ENCODE measurements at regions not wholly inside any gene's neighbourhood (a gene's known extent, or its start where the extent isn't known, plus 50 kb on each side); places are given as distances from the start of the nearest gene placed in this dataset.

GRCh38 chr7:38027884-38028455 is 107.5 kb downstream of the EPDR1 start:
- TF ChIP-seq EZH2phosphoT487 (IDR thresholded peaks at IDR 0.05; ENCODE audit: borderline replicate concordance, low read length) (no peak), CTCF (IDR thresholded peaks at IDR 0.05; ENCODE audit: low read depth, low read length, poor library complexity, severe bottlenecking) (no peak)
- Histone ChIP-seq H3K36me3 (ENCODE audit: control insufficient read depth, low read length) (no peaks in the 10 kb centered on the region), H3K4me1 (ENCODE audit: control insufficient read depth, low read length) (no peaks in the 10 kb centered on the region), H3K9me3 (ENCODE audit: control insufficient read depth, insufficient read depth, low read length) (no peaks in the 10 kb centered on the region), H3K27ac (ENCODE audit: low read depth, low read length) (no peak overlapping the region), H3K4me3 (ENCODE audit: low read length) (no peak overlapping the region), H3K27me3 (ENCODE audit: control insufficient read depth, low read length) (no peaks in the 10 kb centered on the region), H3K4me2 (ENCODE audit: low read length) (no peak overlapping the region), H3F3A (ENCODE audit: control insufficient read depth, insufficient read depth) (no peaks in the 10 kb centered on the region), H4K20me1 (ENCODE audit: control insufficient read depth, insufficient read depth, low read depth, low read length) (no peaks in the 10 kb centered on the region), H3K79me2 (ENCODE audit: control insufficient read depth, low read length) (no peaks in the 10 kb centered on the region), H3K9me2 (replicated peaks; ENCODE audit: control insufficient read depth, low read length) (no peaks in the 10 kb centered on the region)

- Histone ChIP-seq H3K9me2 (replicated peaks; ENCODE audit: control insufficient read depth, low read length) (no peaks in the 10 kb centered on the region), H3K4me1 (ENCODE audit: control insufficient read depth, low read length) (no peaks in the 10 kb centered on the region), H3K4me2 (ENCODE audit: low read length) (no peak overlapping the region), H3F3A (ENCODE audit: control insufficient read depth, insufficient read depth) (no peaks in the 10 kb centered on the region), H3K36me3 (ENCODE audit: control insufficient read depth, low read length) (no peaks in the 10 kb centered on the region), H3K27ac (ENCODE audit: low read depth, low read length) (no peak overlapping the region), H3K79me2 (ENCODE audit: control insufficient read depth, low read length) (no peaks in the 10 kb centered on the region), H3K9me3 (ENCODE audit: control insufficient read depth, insufficient read depth, low read length) (no peaks in the 10 kb centered on the region), H3K4me3 (ENCODE audit: low read length) (no peak overlapping the region), H3K27me3 (ENCODE audit: control insufficient read depth, low read length) (no peaks in the 10 kb centered on the region), H4K20me1 (ENCODE audit: control insufficient read depth, insufficient read depth, low read depth, low read length) (no peaks in the 10 kb centered on the region)
- no peak for TF ChIP-seq EZH2phosphoT487 (IDR thresholded peaks at IDR 0.05; ENCODE audit: borderline replicate concordance, low read length)
- TF ChIP-seq CTCF (IDR thresholded peaks at IDR 0.05; ENCODE audit: low read depth, low read length, poor library complexity, severe bottlenecking): no peak
Measured at GRCh38 chr7:38034062-38034908, 113.8 kb downstream of the EPDR1 start.

- no peaks in the 10 kb centered on the region for H3K9me2 ChIP-seq (replicated peaks; ENCODE audit: control insufficient read depth, low read length)
- H3K4me1 ChIP-seq (ENCODE audit: control insufficient read depth, low read length): no peaks in the 10 kb centered on the region
- no peak overlapping the region for H3K27ac ChIP-seq (ENCODE audit: low read depth, low read length)
- H3K4me3 ChIP-seq (ENCODE audit: low read length): no peak overlapping the region
- no peaks in the 10 kb centered on the region for H3K36me3 ChIP-seq (ENCODE audit: control insufficient read depth, low read length)
- H3F3A ChIP-seq (ENCODE audit: control insufficient read depth, insufficient read depth): no peaks in the 10 kb centered on the region
- no peaks in the 10 kb centered on the region for H4K20me1 ChIP-seq (ENCODE audit: control insufficient read depth, insufficient read depth, low read depth, low read length)
- TF ChIP-seq CTCF (IDR thresholded peaks at IDR 0.05; ENCODE audit: low read depth, low read length, poor library complexity, severe bottlenecking) (no peak), EZH2phosphoT487 (IDR thresholded peaks at IDR 0.05; ENCODE audit: borderline replicate concordance, low read length) (no peak)
- H3K9me3 ChIP-seq (ENCODE audit: control insufficient read depth, insufficient read depth, low read length): no peaks in the 10 kb centered on the region
- no peaks in the 10 kb centered on the region for H3K27me3 ChIP-seq (ENCODE audit: control insufficient read depth, low read length)
- no peak overlapping the region for H3K4me2 ChIP-seq (ENCODE audit: low read length)
- H3K79me2 ChIP-seq (ENCODE audit: control insufficient read depth, low read length): no peaks in the 10 kb centered on the region
Measured at GRCh38 chr7:38040831-38041230, 120.4 kb downstream of the EPDR1 start.

Data from DOHH2 (cell line).